HCT116 (cell line): ENCODE measurements at regions not wholly inside any gene's neighbourhood (a gene's known extent, or its start where the extent isn't known, plus 50 kb on each side); places are given as distances from the start of the nearest gene placed in this dataset.

ENCODE experiments used
- ATAC-seq: fragments of 200-7000 bp; cut with Tn5 transposase; 2 replicates; pipeline ENCODE4 v1.9.1; 2020; ENCODE audit warnings: mild to moderate bottlenecking, moderate library complexity
- BruUV-seq: library from RNA; stranded (reverse); fragments of 400-500 nt; replicated peaks from 2 replicates; lab custom pipeline; 2021; lab: Mats Ljungman, UMichigan
- CTCF ChIA-PET: fragments of 300-600 bp; sonication (Branson Sonifier 250); formaldehyde crosslinking; loops from one replicate; lab custom pipeline; 2021; ENCODE audit warnings: antibody characterized with exemption; lab: Charles Lee
- POLR2A ChIA-PET: fragments of 300-600, 350-600 bp; sonication (Branson Sonifier 250); formaldehyde crosslinking; loops from one replicate; lab custom pipeline; 2021; ENCODE audit warnings: antibody characterized with exemption; lab: Charles Lee
- RAD21 ChIA-PET, 2 experiments: fragments of 300-600 bp; sonication (Branson Sonifier 250); formaldehyde crosslinking; loops; one replicate each; lab custom pipeline; 2023; ENCODE audit warnings: low total read pairs in 2 of 2; ENCODE audit not compliant: uncharacterized antibody in 2 of 2, unreplicated experiment in 2 of 2, low non-redundant PET in 1 of 2; lab: Charles Lee
- DNase-seq: peaks from one replicate; pipeline ENCODE4 v3.0.0-alpha.2; 2010; ENCODE audit warnings: low read depth, low spot score
- H2AFZ ChIP-seq: fragments of 200-600 bp; shearing (Covaris generic), sonication (generic); 2 replicates; pipeline ENCODE4 v1.6.1; 2017; ENCODE audit warnings: low read depth, mixed run types, mixed read lengths, antibody characterized with exemption, low read length; ENCODE audit not compliant: poor library complexity, severe bottlenecking
- H3K27ac ChIP-seq: 2 replicates; pipeline ENCODE4 v1.5.1; 2012; ENCODE audit warnings: low read depth, low read length
- H3K27me3 ChIP-seq: fragments of 200-600 bp; sonication (generic); 2 replicates; pipeline ENCODE4 v1.6.1; 2016; ENCODE audit warnings: mixed run types, low read length, mixed read lengths; ENCODE audit not compliant: insufficient read depth
- H3K36me3 ChIP-seq, 2 experiments: fragments of 200-500 bp in 1 of 2; fragments of 200-600 bp in 1 of 2; sonication (Bioruptor generic) in 1 of 2; sonication (generic) in 1 of 2; 2 replicates each; pipeline versions ENCODE4 v1.5.1 to v1.6.1; 2014 to 2016; ENCODE audit warnings: low read length in 2 of 2, inconsistent platforms in 1 of 2, mixed read lengths in 1 of 2, mixed run types in 1 of 2; ENCODE audit not compliant: insufficient read depth in 2 of 2, control insufficient read depth in 1 of 2
- H3K4me1 ChIP-seq, 2 experiments: fragments of 200-600 bp in 1 of 2; sonication (generic) in 1 of 2; 2 replicates each; pipeline versions ENCODE4 v1.5.1 to v1.6.1; 2012 to 2017; ENCODE audit warnings: low read length in 2 of 2, inconsistent platforms in 1 of 2, mild to moderate bottlenecking in 1 of 2, mixed read lengths in 1 of 2, mixed run types in 1 of 2, moderate library complexity in 1 of 2; ENCODE audit not compliant: insufficient read depth in 2 of 2, control insufficient read depth in 1 of 2
- H3K4me2 ChIP-seq: fragments of 200-600 bp; sonication (generic); 2 replicates; pipeline ENCODE4 v1.6.1; 2017; ENCODE audit warnings: mixed run types, low read length, mixed read lengths
- H3K4me3 ChIP-seq, 2 experiments: fragments of 200-600 bp in 1 of 2; sonication (generic) in 1 of 2; replicated peaks in 1 of 2; 2 replicates each; pipeline ENCODE4 v1.5.1; 2011 to 2016; ENCODE audit warnings: low read length in 2 of 2, control low read depth in 1 of 2, low read depth in 1 of 2, mild to moderate bottlenecking in 1 of 2, mixed read lengths in 1 of 2, mixed run types in 1 of 2
- H3K79me2 ChIP-seq: fragments of 200-600 bp; sonication (generic); 2 replicates; pipeline ENCODE4 v1.6.1; 2017; ENCODE audit warnings: mild to moderate bottlenecking, mixed run types, low read length, moderate library complexity, mixed read lengths; ENCODE audit not compliant: insufficient read depth
- H3K9ac ChIP-seq: fragments of 200-600 bp; sonication (generic); 2 replicates; pipeline ENCODE4 v1.6.1; 2016; ENCODE audit warnings: low read length, mixed read lengths
- H3K9me2 ChIP-seq: fragments of 200-600 bp; sonication (generic), shearing (Covaris generic); 2 replicates; pipeline ENCODE4 v1.6.1; 2017; ENCODE audit warnings: mixed run types, mild to moderate bottlenecking, moderate library complexity; ENCODE audit not compliant: insufficient read depth
- H3K9me3 ChIP-seq, 2 experiments: fragments of 200-500 bp in 1 of 2; fragments of 200-600 bp in 1 of 2; sonication (Bioruptor generic) in 1 of 2; sonication (generic) in 1 of 2; 2 replicates each; pipeline ENCODE4 v1.6.1; 2014 to 2017; ENCODE audit warnings: low read length in 2 of 2, mixed read lengths in 2 of 2, inconsistent platforms in 1 of 2, low read depth in 1 of 2, mild to moderate bottlenecking in 1 of 2, mixed run types in 1 of 2, moderate library complexity in 1 of 2; ENCODE audit not compliant: control insufficient read depth in 1 of 2, insufficient read depth in 1 of 2
- H4K20me1 ChIP-seq: fragments of 200-600 bp; sonication (generic), shearing (Covaris generic); 2 replicates; pipeline ENCODE4 v1.6.1; 2017; ENCODE audit warnings: mixed run types, mild to moderate bottlenecking, moderate library complexity; ENCODE audit not compliant: insufficient read depth
- ATF3 ChIP-seq: IDR thresholded peaks from 2 replicates; pipeline ENCODE4 v1.6.1; 2012
- CBX3 ChIP-seq: IDR thresholded peaks from 2 replicates; pipeline ENCODE4 v1.6.1; 2012; ENCODE audit warnings: low read depth
- CTCF ChIP-seq, 3 experiments: fragments of 200-600 bp in 1 of 3; sonication (generic) in 1 of 3; IDR thresholded peaks in 2 of 3; conservative IDR thresholded peaks in 1 of 3; 2 replicates each; pipeline ENCODE4 v1.5.1; 2012 to 2017; ENCODE audit warnings: low read depth in 2 of 3, low read length in 2 of 3, antibody characterized with exemption in 1 of 3, borderline replicate concordance in 1 of 3, control low read depth in 1 of 3, mild to moderate bottlenecking in 1 of 3, mixed read lengths in 1 of 3, mixed run types in 1 of 3, moderate library complexity in 1 of 3; ENCODE audit not compliant: insufficient read depth in 1 of 3
- ELF1 ChIP-seq: IDR thresholded peaks from 2 replicates; pipeline ENCODE4 v1.6.1; 2012; ENCODE audit warnings: low read depth, borderline replicate concordance
- EZH2 ChIP-seq: fragments of 200-600 bp; sonication (generic); IDR thresholded peaks from 2 replicates; pipeline ENCODE4 v1.6.1; 2017; ENCODE audit warnings: antibody characterized with exemption, mixed run types
- MAX ChIP-seq: IDR thresholded peaks from 2 replicates; pipeline ENCODE4 v1.6.1; 2012
- POLR2A ChIP-seq: IDR thresholded peaks from 2 replicates; pipeline ENCODE4 v1.7.0; 2011; ENCODE audit warnings: borderline replicate concordance; ENCODE audit not compliant: insufficient read depth, insufficient read length; ENCODE audit errors: extremely low read depth
- POLR2AphosphoS5 ChIP-seq: IDR thresholded peaks from 2 replicates; pipeline ENCODE4 v1.6.1; 2011; ENCODE audit warnings: mild to moderate bottlenecking, low read depth, low read length, moderate library complexity
- RAD21 ChIP-seq: IDR thresholded peaks from 2 replicates; pipeline ENCODE4 v1.6.1; 2012; ENCODE audit warnings: low read depth, mild to moderate bottlenecking
- REST ChIP-seq: IDR thresholded peaks from 2 replicates; pipeline ENCODE4 v1.6.1; 2012; ENCODE audit warnings: low read depth
- SIN3A ChIP-seq: IDR thresholded peaks from 2 replicates; pipeline ENCODE4 v1.6.1; 2012; ENCODE audit warnings: low read depth
- SRF ChIP-seq: IDR thresholded peaks from 2 replicates; pipeline ENCODE4 v1.6.1; 2012; ENCODE audit warnings: low read depth
- TCF7L2 ChIP-seq: IDR thresholded peaks from 2 replicates; pipeline ENCODE4 v1.7.0; 2011; ENCODE audit warnings: borderline replicate concordance, inconsistent platforms; ENCODE audit not compliant: insufficient read depth, insufficient read length; ENCODE audit errors: extremely low read depth
- YY1 ChIP-seq: IDR thresholded peaks from 2 replicates; pipeline ENCODE4 v1.6.1; 2011; ENCODE audit warnings: low read length, low read depth, moderate library complexity, mild to moderate bottlenecking; ENCODE audit not compliant: insufficient replicate concordance; ENCODE audit errors: extremely low read depth
- ZFX ChIP-seq: fragments of 450-650 bp; IDR thresholded peaks from 2 replicates; pipeline ENCODE4 v1.6.1; 2017
- ZNF274 ChIP-seq: fragments of 200-500 bp; sonication (Bioruptor generic); IDR thresholded peaks from 2 replicates; pipeline ENCODE4 v1.6.1; 2014; ENCODE audit warnings: mild to moderate bottlenecking, low read depth, low read length, inconsistent platforms
- intact Hi-C: fragments of 100-400 bp; cut with micrococcal nuclease; formaldehyde crosslinking; loops from 2 replicates; pipeline ENCODE4 v1.10.0; 2022

- H3K4me3 ChIP-seq, result no peak overlapping the region
- H3K9me3 ChIP-seq, result peaks cover 0 to 6% of the 10 kb centered on the region in 2 experiments; a peak in 2 of 4 replicates
- ChIA-PET POLR2A (no interaction called here), CTCF (no interaction called here), RAD21 (no interaction called here)
- no peak overlapping the region for H2AFZ ChIP-seq
- H4K20me1 ChIP-seq, result no peaks in the 10 kb centered on the region
- no peaks in the 10 kb centered on the region for H3K9me2 ChIP-seq
- no peak overlapping the region for H3K27ac ChIP-seq
- H3K9ac ChIP-seq, result no peak overlapping the region
- DNase-seq (no peak), ATAC-seq (no peak)
- TF ChIP-seq MAX, result no peak
- H3K79me2 ChIP-seq, result no peaks in the 10 kb centered on the region
- intact Hi-C loops, result no loop called here
- no peaks in the 10 kb centered on the region for H3K4me1 ChIP-seq
- BruUV-seq, result no TSS peak
- no peaks in the 10 kb centered on the region for H3K27me3 ChIP-seq
- no peaks in the 10 kb centered on the region for H3K36me3 ChIP-seq
- no peak overlapping the region for H3K4me2 ChIP-seq
These were observed 145.4 kb upstream of the SIX2 start for GRCh38 chr2:45154606-45155155.

- Histone ChIP-seq H3K9ac (no peak overlapping the region), H3K4me3 (no peak overlapping the region), H3K4me2 (no peak overlapping the region), H3K36me3 (no peaks in the 10 kb centered on the region), H2AFZ (no peak overlapping the region)
- RAD21 ChIA-PET, result no interaction called here
- no peak for DNase-seq
- TF ChIP-seq REST (no peak), ATF3 (no peak), ZFX (no peak), SIN3A (no peak), POLR2AphosphoS5 (no peak), CBX3 (no peak), EZH2 (no peak), RAD21 (no peak), SRF (no peak), CTCF (IDR thresholded peaks at IDR 0.05 in 2 of 3, conservative IDR thresholded peaks at IDR 0.05 in 1 of 3; ENCODE audit: borderline replicate concordance in 1 of 3, insufficient read depth in 1 of 3, low read depth in 2 of 3, low read length in 2 of 3) (no peak), ZNF274 (no peak), TCF7L2 (no peak), ELF1 (no peak), YY1 (no peak), POLR2A (no peak)
- TF ChIP-seq, all 23 proteins: peak for 0
- no TSS peak for BruUV-seq
- H4K20me1 ChIP-seq, result no peaks in the 10 kb centered on the region
- ChIA-PET POLR2A (no interaction called here), CTCF (no interaction called here)
- H3K4me1 ChIP-seq, result no peaks in the 10 kb centered on the region
- no peaks in the 10 kb centered on the region for H3K9me2 ChIP-seq
- H3K79me2 ChIP-seq, result no peaks in the 10 kb centered on the region
- no peaks in the 10 kb centered on the region for H3K27me3 ChIP-seq
- intact Hi-C loops, result no loop called here
- ATAC-seq, result no peak
- no peak overlapping the region for H3K27ac ChIP-seq
- H3K9me3 ChIP-seq, result peaks cover 0 to 6% of the 10 kb centered on the region in 2 experiments; a peak in 2 of 4 replicates
These were observed 144.9 kb upstream of the SIX2 start for GRCh38 chr2:45154144-45154543.
